Central memory CD4-positive, alpha-beta T cell (primary cell): ENCODE measurements at regions not wholly inside any gene's neighbourhood (a gene's known extent, or its start where the extent isn't known, plus 50 kb on each side); places are given as distances from the start of the nearest gene placed in this dataset.
"Not testable (repeated sequence)": the region's sequence is repeated elsewhere in the genome, so short reads cannot be mapped to it uniquely, and the experiment has no call there.

ENCODE experiments used
- DNase-seq: peaks from one replicate; pipeline ENCODE4 v3.0.0; 2022

DNA sequence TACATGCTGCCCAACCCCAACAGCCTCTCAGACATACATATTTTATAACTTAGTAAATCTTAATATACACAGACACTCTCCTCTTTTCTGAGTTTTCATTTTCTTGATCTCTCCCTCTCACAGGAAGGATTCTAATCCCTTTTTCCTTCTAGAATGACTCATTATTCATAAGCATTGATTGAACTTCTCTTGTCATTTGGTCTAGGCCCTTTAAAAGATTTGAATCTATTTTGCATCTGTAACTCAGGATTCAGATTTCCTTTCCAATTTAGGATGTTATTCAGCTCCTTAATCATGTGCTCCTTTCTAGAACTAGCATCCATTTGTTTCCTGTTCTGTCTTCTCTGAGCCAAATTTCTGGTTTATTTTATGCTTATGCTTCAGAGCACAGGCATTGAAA, 624.5 kb upstream of the SGO1 start:
- no peak for DNase-seq

- no peak for DNase-seq
Observed at GRCh38 chr3:20809356-20809755, 623.4 kb upstream of the SGO1 start.

GRCh38 chr3:20808864-20809263, 622.9 kb upstream of the SGO1 start:
- DNase-seq, result no peak

GRCh38 chr3:20798666-20799065, 612.7 kb upstream of the SGO1 start:
- DNase-seq, result no peak

GRCh38 chr3:20787005-20787404, 601.0 kb upstream of the SGO1 start:
- DNase-seq, result no peak

DNA sequence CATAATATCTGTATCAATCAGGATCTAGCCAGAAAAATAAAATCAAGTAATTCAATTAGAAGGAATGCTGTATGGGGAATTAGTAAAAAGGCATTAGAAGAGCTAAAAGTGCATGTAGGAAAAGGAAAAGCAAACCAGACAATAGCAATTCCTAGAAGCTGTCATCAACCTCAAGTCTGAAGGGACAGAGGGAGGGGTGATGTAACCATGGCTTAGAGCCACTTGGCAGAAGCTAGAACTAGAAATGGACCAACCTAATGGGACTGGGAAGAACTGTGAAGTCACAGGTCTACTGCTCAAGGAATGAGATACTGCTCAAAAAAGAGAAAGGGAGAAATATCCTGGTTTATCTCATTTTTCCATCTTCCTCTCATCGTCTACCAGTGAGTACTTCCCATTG, 590.7 kb upstream of the SGO1 start:
- no peak for DNase-seq

DNA sequence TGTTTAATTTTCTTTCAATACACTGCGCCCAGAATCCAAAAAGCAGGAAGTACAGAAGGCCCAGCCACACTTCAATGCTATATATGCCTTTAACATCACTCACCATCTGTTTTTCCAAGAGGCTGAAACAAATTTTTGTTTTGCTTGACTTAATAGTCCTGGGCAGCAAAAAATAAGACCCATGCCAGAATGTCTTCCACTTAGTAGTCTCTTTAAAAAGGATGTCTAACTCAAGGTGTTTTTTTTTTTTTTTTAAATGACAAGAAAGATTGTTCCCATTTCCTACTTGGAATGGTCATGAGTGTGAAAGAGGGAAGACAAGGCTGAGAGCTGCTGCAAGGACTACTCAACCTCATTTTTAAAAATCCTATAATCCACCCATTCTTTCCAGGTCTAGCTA, 590.3 kb upstream of the SGO1 start:
- no peak for DNase-seq

- no peak for DNase-seq
Observed at GRCh38 chr3:20773320-20773984, 587.4 kb upstream of the SGO1 start.

GRCh38 chr3:20772869-20773268, 586.9 kb upstream of the SGO1 start:
- DNase-seq, result no peak

DNA sequence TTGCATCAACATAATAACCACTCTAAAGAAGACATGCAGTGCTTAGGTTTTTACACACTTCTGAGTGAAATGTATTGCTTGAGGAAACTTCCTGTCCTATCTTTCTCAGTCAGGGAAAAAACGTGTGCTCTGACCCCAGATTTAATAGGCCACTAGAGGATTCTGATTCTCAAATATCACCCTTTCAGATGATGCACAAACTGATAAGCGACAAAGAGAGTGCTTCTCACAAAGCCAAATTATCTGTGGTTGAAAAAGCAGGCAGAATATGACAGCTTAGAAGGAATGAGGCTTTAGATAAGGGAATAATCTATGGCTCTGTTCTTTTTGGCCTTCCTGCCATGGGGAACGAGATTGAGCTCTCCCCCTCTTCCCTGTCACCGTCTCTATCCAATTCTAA, 583.4 kb upstream of the SGO1 start:
- DNase-seq, result no peak

GRCh38 chr3:20760981-20761380, 575.0 kb upstream of the SGO1 start:
- DNase-seq, result no peak

GRCh38 chr3:20752416-20752815, 566.4 kb upstream of the SGO1 start:
- DNase-seq, result no peak

DNA sequence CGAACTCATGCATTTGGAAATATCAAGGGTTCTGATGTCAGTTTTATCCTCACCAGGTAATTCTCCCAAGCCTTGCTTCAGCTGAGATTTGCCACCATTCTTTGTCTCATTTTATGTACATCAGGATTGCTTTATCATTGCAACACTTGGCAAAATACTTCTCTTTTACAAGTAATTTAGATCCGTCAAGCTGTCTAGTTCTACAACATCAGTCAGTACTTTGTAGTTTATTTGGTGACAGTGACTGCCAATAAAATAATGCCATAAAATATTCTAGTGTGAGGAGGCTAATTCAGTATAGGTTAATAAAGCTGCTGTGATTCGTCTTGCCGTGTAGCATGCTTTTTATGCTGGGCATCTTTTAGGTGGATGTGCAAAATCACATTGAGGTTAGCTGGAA, 565.3 kb upstream of the SGO1 start:
- no peak for DNase-seq

DNA sequence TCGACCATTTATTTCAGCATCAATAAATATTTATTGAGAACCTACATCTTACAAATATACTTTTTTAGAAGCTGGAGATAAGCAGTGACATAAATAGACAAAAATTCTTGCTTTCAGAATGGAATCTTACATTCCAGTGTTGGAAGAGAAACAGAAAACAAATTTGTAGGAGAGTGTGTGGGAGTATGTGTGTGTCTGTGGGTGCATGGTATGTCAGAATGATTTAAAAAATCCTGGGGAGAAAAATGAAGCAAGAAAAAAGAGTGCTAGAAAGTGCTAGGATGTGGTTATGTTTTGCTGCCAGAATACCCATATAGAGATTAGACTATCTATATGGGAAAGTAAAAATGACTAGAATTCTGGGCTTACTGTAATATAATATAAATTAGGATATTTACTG, 561.7 kb upstream of the SGO1 start:
- no peak for DNase-seq

DNA sequence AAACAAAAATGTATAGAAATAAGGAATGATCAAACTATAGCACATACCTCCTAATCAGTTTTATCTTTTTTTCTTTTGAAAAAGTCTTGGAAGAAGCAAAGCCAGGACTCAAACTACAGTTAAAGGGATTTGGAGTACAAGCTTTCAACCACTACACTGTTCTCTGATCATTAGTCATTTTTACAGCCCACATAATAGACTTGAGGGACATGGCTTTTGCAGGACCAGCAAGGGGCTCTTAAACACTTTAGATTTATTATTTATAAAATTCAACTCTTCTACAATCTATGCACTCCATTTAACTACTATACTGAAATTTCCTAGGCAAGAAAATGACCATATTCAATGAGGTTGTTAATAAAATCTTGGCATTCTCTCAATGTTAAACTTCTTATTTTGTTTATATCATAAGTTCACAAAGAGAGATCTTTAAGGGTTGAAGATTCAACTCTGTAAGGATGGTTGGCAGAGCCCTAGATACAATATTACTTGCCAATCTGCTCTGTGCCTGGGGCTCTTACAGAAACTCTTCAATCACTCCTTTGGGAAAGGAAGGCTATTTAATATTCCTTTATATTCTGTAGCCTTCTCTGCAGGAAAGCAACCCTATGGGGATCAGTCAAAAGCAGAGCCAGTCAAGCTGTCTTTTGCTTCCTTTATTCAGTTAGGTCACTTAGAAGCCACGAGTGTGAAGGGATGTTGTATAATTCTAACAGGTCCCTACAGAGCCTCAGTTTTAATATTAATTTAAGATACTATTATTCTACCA, 557.7 kb upstream of the SGO1 start:
- no peak for DNase-seq

GRCh38 chr3:20742903-20743552, 557.0 kb upstream of the SGO1 start:
- no peak for DNase-seq

GRCh38 chr3:20741381-20741780, 555.4 kb upstream of the SGO1 start:
- no peak for DNase-seq

DNA sequence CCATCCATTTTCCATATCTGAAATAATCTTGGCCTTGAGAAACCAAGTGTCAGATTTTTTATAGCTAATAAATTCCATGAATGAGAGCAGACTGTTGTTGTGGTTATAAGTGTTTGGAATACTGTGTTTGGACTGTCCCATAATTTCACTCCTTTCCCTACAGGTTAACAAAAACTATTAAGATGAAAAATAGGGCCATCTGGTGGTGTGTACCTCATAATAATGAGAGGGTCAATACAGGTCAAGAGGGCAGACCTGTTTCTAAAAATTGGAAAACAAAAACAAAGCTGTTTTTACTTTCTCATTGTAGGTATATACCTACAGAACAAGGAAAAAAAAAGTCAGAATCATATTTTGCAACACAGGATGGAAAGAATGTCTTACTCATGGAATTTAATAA, 553.8 kb upstream of the SGO1 start:
- DNase-seq, result no peak

DNA sequence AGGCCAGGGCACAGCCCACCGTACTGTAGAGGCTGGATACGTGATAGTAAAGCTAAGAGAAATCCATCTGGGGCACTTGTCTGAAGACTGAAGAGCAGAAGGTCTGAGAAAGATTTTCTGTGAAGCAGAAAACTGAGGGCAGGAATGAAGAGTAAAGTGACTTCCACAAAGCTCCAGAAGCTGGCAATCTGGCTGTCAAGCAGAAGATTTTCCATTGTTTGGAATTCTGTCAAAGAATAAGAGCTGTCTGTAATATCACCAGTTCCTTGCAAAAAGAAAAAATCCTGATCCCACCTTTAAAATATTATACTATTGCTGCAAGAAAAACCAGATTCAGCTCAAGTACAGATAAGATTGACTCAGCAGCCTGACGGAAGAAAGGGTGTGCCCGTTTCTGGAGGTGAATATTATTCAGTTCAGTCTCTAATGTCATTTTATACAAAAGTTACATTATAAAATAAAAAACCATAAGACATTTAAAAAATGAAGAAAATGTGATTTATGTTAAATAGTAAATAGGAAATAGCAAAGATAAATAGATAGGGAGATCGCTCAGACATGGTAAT, 550.4 kb upstream of the SGO1 start:
- no peak for DNase-seq

- DNase-seq, result no peak
Observed at GRCh38 chr3:20729185-20729584, 543.2 kb upstream of the SGO1 start.

DNA sequence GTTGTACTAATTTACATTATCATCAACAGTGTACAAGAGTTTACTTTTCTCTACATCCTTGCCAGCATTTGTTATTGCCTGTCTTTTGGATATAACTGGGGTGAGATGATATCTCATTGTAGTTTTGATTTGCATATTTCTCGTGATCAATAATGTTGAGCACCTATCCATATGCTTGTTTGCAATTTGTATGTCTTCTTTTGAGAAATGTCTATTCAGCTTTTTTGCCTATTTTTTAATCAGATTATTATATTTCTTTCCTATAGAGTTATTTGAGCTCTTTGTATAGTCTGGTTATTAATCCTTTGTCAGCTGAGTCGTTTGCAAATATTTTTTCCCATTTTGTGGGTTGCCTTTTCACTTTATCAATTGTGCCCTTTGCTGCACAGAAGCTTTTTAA, 540.8 kb upstream of the SGO1 start:
- no peak for DNase-seq

GRCh38 chr3:20724241-20724640, 538.2 kb upstream of the SGO1 start:
- no peak for DNase-seq

DNA sequence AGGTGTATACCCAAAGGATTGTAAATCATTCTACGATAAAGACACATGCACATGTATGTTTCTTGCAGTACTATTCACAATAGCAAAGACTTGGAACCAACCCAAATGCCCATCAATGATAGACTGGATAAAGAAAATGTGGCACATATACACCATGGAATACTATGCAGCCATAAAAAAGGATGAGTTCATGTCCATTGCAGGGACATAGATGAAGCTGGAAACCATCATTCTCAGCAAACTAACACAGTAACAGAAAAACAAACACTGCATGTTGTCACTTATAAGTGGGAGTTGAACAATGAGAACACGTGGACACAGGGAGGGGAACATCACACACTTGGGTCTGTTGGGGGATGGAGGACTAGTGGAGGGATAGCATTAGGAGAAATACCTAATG, 530.4 kb upstream of the SGO1 start:
- not testable (repeated sequence) for DNase-seq

- DNase-seq, result no peak
Observed at GRCh38 chr3:20701641-20702040, 515.6 kb upstream of the SGO1 start.
